ENCODE measurements at regions not wholly inside any gene's neighbourhood (a gene's known extent, or its start where the extent isn't known, plus 50 kb on each side); places are given as distances from the start of the nearest gene placed in this dataset.

DNA sequence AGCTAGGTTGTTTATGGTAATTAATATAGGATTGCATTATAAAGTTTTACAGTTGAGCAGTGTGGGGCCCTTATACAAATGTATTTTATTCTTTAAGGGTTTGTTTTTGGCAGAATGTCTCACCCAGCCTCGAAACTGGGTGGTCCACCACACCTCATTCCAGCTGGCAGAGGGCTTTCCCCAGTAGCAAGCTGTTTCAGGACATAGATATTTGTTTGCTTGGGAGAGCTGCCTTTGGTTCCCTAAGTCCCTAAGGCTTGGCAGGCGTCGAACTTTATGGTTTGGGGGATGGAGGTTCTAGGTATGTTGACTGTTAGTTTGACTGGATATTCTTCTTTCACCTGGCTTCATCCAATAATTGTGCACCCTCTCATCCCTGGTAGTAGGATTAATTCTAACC lies 205.9 kb downstream of the KCNS3 start:
- Histone ChIP-seq H3K9ac (no peak overlapping the region), H3K27ac (no peak overlapping the region), H3K79me2 (ENCODE audit: insufficient read depth) (no peaks in the 10 kb centered on the region), H3K4me2 (ENCODE audit: unreplicated experiment) (no peak overlapping the region), H3K4me3 (no peak overlapping the region), H3K9me2 (ENCODE audit: insufficient read depth) (no peaks in the 10 kb centered on the region), H3K36me3 (ENCODE audit: low read depth) (no peaks in the 10 kb centered on the region), H4K20me1 (ENCODE audit: insufficient read depth) (no peaks in the 10 kb centered on the region), H3K4me1 (ENCODE audit: insufficient read depth) (no peaks in the 10 kb centered on the region), H3F3A (ENCODE audit: insufficient read depth) (no peaks in the 10 kb centered on the region), H3K9me3 (ENCODE audit: low read depth) (no peaks in the 10 kb centered on the region), H3K27me3 (replicated peaks; ENCODE audit: insufficient read depth) (no peaks in the 10 kb centered on the region), H2AFZ (no peak overlapping the region)
- no peak for TF ChIP-seq EZH2phosphoT487 (IDR thresholded peaks at IDR 0.05; ENCODE audit: insufficient read depth, low read depth)
- TF ChIP-seq EZH2 (IDR thresholded peaks at IDR 0.05; ENCODE audit: insufficient read depth, poor library complexity, severe bottlenecking) = no peak
- WGBS, 2 experiments (ENCODE audit: low coverage in 1 of 2, low lambda C conversion rate in 2 of 2, missing lambda C conversion rate in 2 of 2) = 57 to 60% methylated on average over 3 of the region's 3 CpGs
- in situ Hi-C loops (cut with MboI) = no loop called here
- DNase-seq = no peak

GRCh38 chr2:18083806-18084205 lies 205.3 kb downstream of the KCNS3 start:
- Histone ChIP-seq H3K4me1 (ENCODE audit: insufficient read depth) (no peaks in the 10 kb centered on the region), H3K4me2 (ENCODE audit: unreplicated experiment) (no peak overlapping the region), H3K9me3 (ENCODE audit: low read depth) (no peaks in the 10 kb centered on the region), H3F3A (ENCODE audit: insufficient read depth) (no peaks in the 10 kb centered on the region), H3K36me3 (ENCODE audit: low read depth) (no peaks in the 10 kb centered on the region), H3K9ac (no peak overlapping the region), H3K79me2 (ENCODE audit: insufficient read depth) (no peaks in the 10 kb centered on the region), H2AFZ (no peak overlapping the region), H3K27ac (no peak overlapping the region), H3K4me3 (no peak overlapping the region), H4K20me1 (ENCODE audit: insufficient read depth) (no peaks in the 10 kb centered on the region), H3K9me2 (ENCODE audit: insufficient read depth) (no peaks in the 10 kb centered on the region), H3K27me3 (replicated peaks; ENCODE audit: insufficient read depth) (no peaks in the 10 kb centered on the region)
- DNase-seq = no peak
- TF ChIP-seq EZH2phosphoT487 (IDR thresholded peaks at IDR 0.05; ENCODE audit: insufficient read depth, low read depth) (no peak), EZH2 (IDR thresholded peaks at IDR 0.05; ENCODE audit: insufficient read depth, poor library complexity, severe bottlenecking) (no peak)
- in situ Hi-C loops (cut with MboI) = no loop called here
- WGBS, 2 experiments (ENCODE audit: low coverage in 1 of 2, low lambda C conversion rate in 2 of 2, missing lambda C conversion rate in 2 of 2) = 57% methylated on average over 3 of the region's 3 CpGs

- Histone ChIP-seq H3K4me1 (ENCODE audit: insufficient read depth) (peaks cover 10% of the 10 kb centered on the region; the same call in 1 of the 2 replicates), H4K20me1 (ENCODE audit: insufficient read depth) (no peaks in the 10 kb centered on the region), H3K27ac (no peak overlapping the region), H3K79me2 (ENCODE audit: insufficient read depth) (no peaks in the 10 kb centered on the region), H3K9me2 (ENCODE audit: insufficient read depth) (no peaks in the 10 kb centered on the region), H3K4me3 (no peak overlapping the region), H3K36me3 (ENCODE audit: low read depth) (no peaks in the 10 kb centered on the region), H2AFZ (no peak overlapping the region), H3K4me2 (ENCODE audit: unreplicated experiment) (no peak overlapping the region), H3K9ac (no peak overlapping the region), H3F3A (ENCODE audit: insufficient read depth) (no peaks in the 10 kb centered on the region), H3K9me3 (ENCODE audit: low read depth) (no peaks in the 10 kb centered on the region), H3K27me3 (replicated peaks; ENCODE audit: insufficient read depth) (no peaks in the 10 kb centered on the region)
- 80 to 81% methylated on average over 2 of the region's 2 CpGs for WGBS, 2 experiments (ENCODE audit: low coverage in 1 of 2, low lambda C conversion rate in 2 of 2, missing lambda C conversion rate in 2 of 2)
- no peak for DNase-seq
- in situ Hi-C loops (cut with MboI) = no loop called here
- TF ChIP-seq EZH2phosphoT487 (IDR thresholded peaks at IDR 0.05; ENCODE audit: insufficient read depth, low read depth) (no peak), EZH2 (IDR thresholded peaks at IDR 0.05; ENCODE audit: insufficient read depth, poor library complexity, severe bottlenecking) (no peak)
Measured at GRCh38 chr2:18078216-18078615, 199.7 kb downstream of the KCNS3 start.

DNA sequence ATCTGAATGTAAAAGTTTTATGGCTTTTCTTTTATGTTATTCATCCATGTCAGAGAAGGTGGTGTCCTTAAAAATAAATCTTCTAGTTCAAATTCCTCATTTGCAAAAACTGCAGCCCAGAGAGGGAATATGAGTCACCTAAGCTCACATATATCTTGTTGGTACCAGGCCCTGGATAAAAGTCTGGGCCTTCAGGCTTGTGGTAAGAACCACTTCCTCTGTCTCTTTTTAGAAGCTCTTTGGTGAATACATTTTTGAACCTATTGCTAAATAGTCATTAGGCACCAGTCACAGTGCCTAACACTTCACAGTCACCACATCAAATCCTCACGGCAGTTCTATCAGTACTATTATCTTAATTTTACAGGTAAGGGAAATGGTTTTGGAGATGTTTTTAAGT lies 199.2 kb downstream of the KCNS3 start:
- TF ChIP-seq EZH2 (IDR thresholded peaks at IDR 0.05; ENCODE audit: insufficient read depth, poor library complexity, severe bottlenecking) (no peak), EZH2phosphoT487 (IDR thresholded peaks at IDR 0.05; ENCODE audit: insufficient read depth, low read depth) (no peak)
- Histone ChIP-seq H3K4me2 (ENCODE audit: unreplicated experiment) (no peak overlapping the region), H3K4me1 (ENCODE audit: insufficient read depth) (peaks cover 10% of the 10 kb centered on the region; the same call in 1 of the 2 replicates), H3K36me3 (ENCODE audit: low read depth) (no peaks in the 10 kb centered on the region), H3K27ac (no peak overlapping the region), H4K20me1 (ENCODE audit: insufficient read depth) (no peaks in the 10 kb centered on the region), H2AFZ (no peak overlapping the region), H3K4me3 (no peak overlapping the region), H3K27me3 (replicated peaks; ENCODE audit: insufficient read depth) (no peaks in the 10 kb centered on the region), H3K9me2 (ENCODE audit: insufficient read depth) (no peaks in the 10 kb centered on the region), H3K9ac (no peak overlapping the region), H3F3A (ENCODE audit: insufficient read depth) (no peaks in the 10 kb centered on the region), H3K79me2 (ENCODE audit: insufficient read depth) (no peaks in the 10 kb centered on the region), H3K9me3 (ENCODE audit: low read depth) (no peaks in the 10 kb centered on the region)
- DNase-seq = peak; percentile 45
- in situ Hi-C loops (cut with MboI) = no loop called here
- WGBS, 2 experiments (ENCODE audit: low coverage in 1 of 2, low lambda C conversion rate in 2 of 2, missing lambda C conversion rate in 2 of 2) = 74 to 85% methylated on average over 1 of the region's 1 CpG

- no peaks in the 10 kb centered on the region for H3K36me3 ChIP-seq (ENCODE audit: low read depth)
- WGBS, 2 experiments (ENCODE audit: low coverage in 1 of 2, low lambda C conversion rate in 2 of 2, missing lambda C conversion rate in 2 of 2) = 0% methylated on average over 1 of the region's 1 CpG
- no peaks in the 10 kb centered on the region for H3F3A ChIP-seq (ENCODE audit: insufficient read depth)
- no peaks in the 10 kb centered on the region for H4K20me1 ChIP-seq (ENCODE audit: insufficient read depth)
- H3K27ac ChIP-seq = no peak overlapping the region
- H3K9ac ChIP-seq = no peak overlapping the region
- no peak overlapping the region for H3K4me3 ChIP-seq
- H3K4me2 ChIP-seq (ENCODE audit: unreplicated experiment) = no peak overlapping the region
- H3K79me2 ChIP-seq (ENCODE audit: insufficient read depth) = no peaks in the 10 kb centered on the region
- TF ChIP-seq EZH2 (IDR thresholded peaks at IDR 0.05; ENCODE audit: insufficient read depth, poor library complexity, severe bottlenecking) (no peak), EZH2phosphoT487 (IDR thresholded peaks at IDR 0.05; ENCODE audit: insufficient read depth, low read depth) (no peak)
- in situ Hi-C loops (cut with MboI) = no loop called here
- no peak for DNase-seq
- no peak overlapping the region for H2AFZ ChIP-seq
- no peaks in the 10 kb centered on the region for H3K27me3 ChIP-seq (replicated peaks; ENCODE audit: insufficient read depth)
- peaks cover 10% of the 10 kb centered on the region; the same call in 1 of the 2 replicates for H3K4me1 ChIP-seq (ENCODE audit: insufficient read depth)
- H3K9me3 ChIP-seq (ENCODE audit: low read depth) = no peaks in the 10 kb centered on the region
- H3K9me2 ChIP-seq (ENCODE audit: insufficient read depth) = no peaks in the 10 kb centered on the region
Measured at GRCh38 chr2:18077231-18077630, 198.8 kb downstream of the KCNS3 start.

Measured in GM23248 (cell line).